ENCODE measurements at regions not wholly inside any gene's neighbourhood (a gene's known extent, or its start where the extent isn't known, plus 50 kb on each side); places are given as distances from the start of the nearest gene placed in this dataset.

DNA sequence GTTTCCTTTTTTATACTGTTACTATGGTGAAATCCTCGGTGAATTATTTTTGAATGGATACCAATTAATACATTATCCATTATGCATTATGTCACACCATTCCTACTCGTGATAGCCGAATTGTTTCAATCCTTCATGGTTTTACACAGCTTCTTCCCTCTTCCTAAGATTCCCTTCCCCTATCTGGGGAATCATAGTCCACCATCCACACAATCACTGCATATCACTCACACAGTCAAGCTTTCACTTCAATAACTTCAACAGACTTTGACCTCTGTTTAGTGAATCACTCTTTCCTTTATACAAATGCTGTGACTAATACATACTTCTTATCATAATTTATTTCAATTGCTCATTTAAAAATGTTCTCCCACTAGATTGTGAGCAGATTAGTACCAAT, 1108.1 kb upstream of the LRRTM1 start:
- Histone ChIP-seq H3K4me1 (ENCODE audit: insufficient read depth, low read length) (no peaks in the 10 kb centered on the region), H4K20me1 (ENCODE audit: low read length) (no peaks in the 10 kb centered on the region), H3K9ac (ENCODE audit: low read length) (no peak overlapping the region), H2AFZ (ENCODE audit: low read length) (no peak overlapping the region), H3K4me3 (ENCODE audit: low read length) (no peak overlapping the region), H3F3A (ENCODE audit: low read length, unreplicated experiment) (no peaks in the 10 kb centered on the region), H3K9me2 (replicated peaks; ENCODE audit: low read length) (no peaks in the 10 kb centered on the region), H3K79me2 (ENCODE audit: low read length) (no peaks in the 10 kb centered on the region), H3K27ac (ENCODE audit: low read length) (no peak overlapping the region), H3K9me3 (ENCODE audit: low read length) (no peaks in the 10 kb centered on the region), H3K4me2 (ENCODE audit: low read length) (no peak overlapping the region), H3K27me3 (ENCODE audit: low read length) (no peaks in the 10 kb centered on the region), H3K36me3 (ENCODE audit: low read depth, low read length) (no peaks in the 10 kb centered on the region)
- TF ChIP-seq, protein P1, sequence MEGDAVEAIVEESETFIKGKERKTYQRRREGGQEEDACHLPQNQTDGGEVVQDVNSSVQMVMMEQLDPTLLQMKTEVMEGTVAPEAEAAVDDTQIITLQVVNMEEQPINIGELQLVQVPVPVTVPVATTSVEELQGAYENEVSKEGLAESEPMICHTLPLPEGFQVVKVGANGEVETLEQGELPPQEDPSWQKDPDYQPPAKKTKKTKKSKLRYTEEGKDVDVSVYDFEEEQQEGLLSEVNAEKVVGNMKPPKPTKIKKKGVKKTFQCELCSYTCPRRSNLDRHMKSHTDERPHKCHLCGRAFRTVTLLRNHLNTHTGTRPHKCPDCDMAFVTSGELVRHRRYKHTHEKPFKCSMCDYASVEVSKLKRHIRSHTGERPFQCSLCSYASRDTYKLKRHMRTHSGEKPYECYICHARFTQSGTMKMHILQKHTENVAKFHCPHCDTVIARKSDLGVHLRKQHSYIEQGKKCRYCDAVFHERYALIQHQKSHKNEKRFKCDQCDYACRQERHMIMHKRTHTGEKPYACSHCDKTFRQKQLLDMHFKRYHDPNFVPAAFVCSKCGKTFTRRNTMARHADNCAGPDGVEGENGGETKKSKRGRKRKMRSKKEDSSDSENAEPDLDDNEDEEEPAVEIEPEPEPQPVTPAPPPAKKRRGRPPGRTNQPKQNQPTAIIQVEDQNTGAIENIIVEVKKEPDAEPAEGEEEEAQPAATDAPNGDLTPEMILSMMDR (conservative IDR thresholded peaks at IDR 0.05; ENCODE audit: low read depth, low read length), result no peak
- no peak for TF ChIP-seq EZH2 (IDR thresholded peaks at IDR 0.05; ENCODE audit: low read length, unreplicated experiment)
- no peak for TF ChIP-seq EZH2phosphoT487 (IDR thresholded peaks at IDR 0.05; ENCODE audit: borderline replicate concordance, low read length)
- no TSS peak for BruUV-seq (replicated peaks)
- ChIA-PET CTCF (no interaction called here), POLR2A (ENCODE audit: unreplicated experiment) (no interaction called here)
- ATAC-seq (peak; percentile 58), DNase-seq (peak; percentile 34)
- intact Hi-C loops (cut with micrococcal nuclease), result no loop called here

- TF ChIP-seq, protein P1 (conservative IDR thresholded peaks at IDR 0.05; ENCODE audit: low read depth, low read length), result no peak
- TF ChIP-seq EZH2phosphoT487 (IDR thresholded peaks at IDR 0.05; ENCODE audit: borderline replicate concordance, low read length) (no peak), EZH2 (IDR thresholded peaks at IDR 0.05; ENCODE audit: low read length, unreplicated experiment) (no peak)
- BruUV-seq (replicated peaks), result no TSS peak
- no peak overlapping the region for H3K4me2 ChIP-seq (ENCODE audit: low read length)
- H3K4me1 ChIP-seq (ENCODE audit: insufficient read depth, low read length), result no peaks in the 10 kb centered on the region
- H3F3A ChIP-seq (ENCODE audit: low read length, unreplicated experiment), result no peaks in the 10 kb centered on the region
- no peak for DNase-seq
- H3K9me3 ChIP-seq (ENCODE audit: low read length), result no peaks in the 10 kb centered on the region
- CTCF ChIA-PET, result no interaction called here
- H3K9me2 ChIP-seq (replicated peaks; ENCODE audit: low read length), result no peaks in the 10 kb centered on the region
- no peak overlapping the region for H3K4me3 ChIP-seq (ENCODE audit: low read length)
- H3K79me2 ChIP-seq (ENCODE audit: low read length), result no peaks in the 10 kb centered on the region
- H3K27me3 ChIP-seq (ENCODE audit: low read length), result no peaks in the 10 kb centered on the region
- no peak for ATAC-seq
- POLR2A ChIA-PET (ENCODE audit: unreplicated experiment), result no interaction called here
- no peaks in the 10 kb centered on the region for H3K36me3 ChIP-seq (ENCODE audit: low read depth, low read length)
- intact Hi-C loops (cut with micrococcal nuclease), result no loop called here
- H3K9ac ChIP-seq (ENCODE audit: low read length), result no peak overlapping the region
- H4K20me1 ChIP-seq (ENCODE audit: low read length), result no peaks in the 10 kb centered on the region
- H2AFZ ChIP-seq (ENCODE audit: low read length), result no peak overlapping the region
- H3K27ac ChIP-seq (ENCODE audit: low read length), result no peak overlapping the region
Measured at GRCh38 chr2:81403508-81403907, 1099.0 kb upstream of the LRRTM1 start.

GRCh38 chr2:81396417-81397019, 1092.0 kb upstream of the LRRTM1 start:
- Histone ChIP-seq H2AFZ (ENCODE audit: low read length) (no peak overlapping the region), H3K4me1 (ENCODE audit: insufficient read depth, low read length) (no peaks in the 10 kb centered on the region), H3F3A (ENCODE audit: low read length, unreplicated experiment) (no peaks in the 10 kb centered on the region), H3K4me2 (ENCODE audit: low read length) (no peak overlapping the region), H3K4me3 (ENCODE audit: low read length) (no peak overlapping the region), H3K9me2 (replicated peaks; ENCODE audit: low read length) (no peaks in the 10 kb centered on the region), H3K9ac (ENCODE audit: low read length) (no peak overlapping the region), H3K27me3 (ENCODE audit: low read length) (no peaks in the 10 kb centered on the region), H4K20me1 (ENCODE audit: low read length) (no peaks in the 10 kb centered on the region), H3K9me3 (ENCODE audit: low read length) (no peaks in the 10 kb centered on the region), H3K36me3 (ENCODE audit: low read depth, low read length) (no peaks in the 10 kb centered on the region), H3K79me2 (ENCODE audit: low read length) (no peaks in the 10 kb centered on the region), H3K27ac (ENCODE audit: low read length) (no peak overlapping the region)
- no peak for DNase-seq
- no TSS peak for BruUV-seq (replicated peaks)
- ATAC-seq, result no peak
- POLR2A ChIA-PET (ENCODE audit: unreplicated experiment), result no interaction called here
- intact Hi-C loops (cut with micrococcal nuclease), result no loop called here
- TF ChIP-seq EZH2 (IDR thresholded peaks at IDR 0.05; ENCODE audit: low read length, unreplicated experiment) (no peak), EZH2phosphoT487 (IDR thresholded peaks at IDR 0.05; ENCODE audit: borderline replicate concordance, low read length) (no peak)
- TF ChIP-seq, protein P1 (conservative IDR thresholded peaks at IDR 0.05; ENCODE audit: low read depth, low read length), result no peak; the same call in 1 of the 2 replicates
- CTCF ChIA-PET, result no interaction called here
